ENCODE measurements at regions not wholly inside any gene's neighbourhood (a gene's known extent, or its start where the extent isn't known, plus 50 kb on each side); places are given as distances from the start of the nearest gene placed in this dataset.
"Not testable (repeated sequence)": the region's sequence is repeated elsewhere in the genome, so short reads cannot be mapped to it uniquely, and the experiment has no call there.

DNA sequence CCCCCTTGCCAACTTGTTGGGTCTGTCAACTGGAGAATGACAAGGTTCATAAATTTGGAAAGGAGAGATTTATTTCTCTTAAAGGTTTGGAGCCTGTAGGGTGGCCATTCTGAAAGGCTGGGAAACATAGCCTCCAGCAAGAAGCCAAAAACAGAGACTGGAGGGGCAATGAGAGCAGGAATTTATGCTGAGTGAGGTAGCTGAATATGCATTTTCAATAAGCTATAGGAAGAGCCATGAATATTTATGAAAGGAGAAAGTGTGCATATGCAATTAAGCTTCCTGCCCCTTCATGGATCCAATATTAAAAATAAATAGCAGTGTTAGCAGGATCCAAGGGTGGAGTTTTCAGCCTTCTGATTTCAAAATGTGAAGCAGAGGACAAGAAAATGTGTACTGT lies 306.1 kb upstream of the LRRC3B start:
- H3K4me3 ChIP-seq (ENCODE audit: low read depth in 1 of 2, low read length in 2 of 2), result no peak overlapping the region
- H3K27me3 ChIP-seq (ENCODE audit: control insufficient read depth in 1 of 2, insufficient read depth in 2 of 2, low read length in 2 of 2), result no peaks in the 10 kb centered on the region
- no peaks in the 10 kb centered on the region for H3K4me1 ChIP-seq (ENCODE audit: insufficient read depth, low read length)
- H3K9me3 ChIP-seq (ENCODE audit: low read length), result no peaks in the 10 kb centered on the region
- H3K27ac ChIP-seq (ENCODE audit: low read depth, low read length), result no peak overlapping the region
- H3K36me3 ChIP-seq (ENCODE audit: insufficient read depth, low read length), result no peaks in the 10 kb centered on the region
- no peak overlapping the region for H3K9ac ChIP-seq (ENCODE audit: low read length)

GRCh38 chr3:26323741-26324140 lies 298.8 kb upstream of the LRRC3B start:
- not testable (repeated sequence) for H3K4me3 ChIP-seq (ENCODE audit: low read depth in 1 of 2, low read length in 2 of 2); H3K36me3 ChIP-seq (ENCODE audit: insufficient read depth, low read length); H3K9ac ChIP-seq (ENCODE audit: low read length); H3K27ac ChIP-seq (ENCODE audit: low read depth, low read length); H3K27me3 ChIP-seq (ENCODE audit: control insufficient read depth in 1 of 2, insufficient read depth in 2 of 2, low read length in 2 of 2); H3K9me3 ChIP-seq (ENCODE audit: low read length); H3K4me1 ChIP-seq (ENCODE audit: insufficient read depth, low read length)

- no peak overlapping the region for H3K4me3 ChIP-seq (ENCODE audit: low read depth in 1 of 2, low read length in 2 of 2)
- no peaks in the 10 kb centered on the region for H3K4me1 ChIP-seq (ENCODE audit: insufficient read depth, low read length)
Measured at GRCh38 chr3:26340001-26340400, 282.6 kb upstream of the LRRC3B start.

DNA sequence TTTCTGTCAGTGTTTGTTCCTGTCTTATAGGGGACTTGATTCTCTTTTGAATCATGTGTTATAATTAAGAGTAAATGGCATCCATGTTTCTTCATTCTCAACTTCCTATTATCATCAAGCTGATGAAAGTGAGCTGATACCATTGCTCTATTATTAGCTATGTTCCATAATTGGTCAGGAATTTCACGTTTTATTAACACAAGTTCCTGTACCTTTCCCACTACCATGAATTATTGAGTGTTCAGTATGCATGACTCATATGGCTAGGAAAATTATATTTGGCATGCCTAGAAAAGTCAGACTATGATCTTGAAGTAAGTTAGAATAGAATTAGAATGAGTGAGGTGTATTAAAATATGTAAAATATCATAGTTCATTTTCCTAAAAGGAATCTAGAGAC lies 278.9 kb upstream of the LRRC3B start:
- Histone ChIP-seq H3K9ac (ENCODE audit: low read length) (no peak overlapping the region), H3K4me3 (ENCODE audit: low read depth in 1 of 2, low read length in 2 of 2) (no peak overlapping the region), H3K36me3 (ENCODE audit: insufficient read depth, low read length) (no peaks in the 10 kb centered on the region), H3K27me3 (ENCODE audit: control insufficient read depth in 1 of 2, insufficient read depth in 2 of 2, low read length in 2 of 2) (no peaks in the 10 kb centered on the region), H3K27ac (ENCODE audit: low read depth, low read length) (no peak overlapping the region), H3K4me1 (ENCODE audit: insufficient read depth, low read length) (no peaks in the 10 kb centered on the region), H3K9me3 (ENCODE audit: low read length) (no peaks in the 10 kb centered on the region)

More at GRCh38 chr3:26340001-26340400, 282.6 kb upstream of the LRRC3B start:
- Histone ChIP-seq H3K27ac (ENCODE audit: low read depth, low read length) (no peak overlapping the region), H3K27me3 (ENCODE audit: control insufficient read depth in 1 of 2, insufficient read depth in 2 of 2, low read length in 2 of 2) (no peaks in the 10 kb centered on the region), H3K36me3 (ENCODE audit: insufficient read depth, low read length) (no peaks in the 10 kb centered on the region), H3K9ac (ENCODE audit: low read length) (no peak overlapping the region), H3K9me3 (ENCODE audit: low read length) (no peaks in the 10 kb centered on the region)

DNA sequence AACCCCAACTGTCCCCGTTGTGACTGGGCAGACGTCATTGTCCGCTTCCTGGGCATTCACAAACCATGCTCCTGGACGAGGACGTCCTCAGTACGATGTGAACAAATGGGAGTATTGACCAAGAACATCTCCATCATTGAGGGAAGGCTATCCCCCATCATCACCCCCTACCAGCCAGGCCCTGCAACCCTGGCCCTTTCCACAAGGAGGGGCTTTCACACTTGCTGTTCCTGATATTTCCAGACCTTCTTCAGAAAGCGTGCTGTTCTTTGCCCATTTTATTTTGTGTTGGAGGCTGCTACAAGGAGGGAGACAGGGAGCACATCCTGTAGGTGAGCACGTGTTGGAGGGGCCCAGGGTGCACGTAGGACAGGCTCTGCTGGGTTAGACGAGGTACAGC lies 277.0 kb upstream of the LRRC3B start:
- no peak overlapping the region for H3K27ac ChIP-seq (ENCODE audit: low read depth, low read length)
- no peaks in the 10 kb centered on the region for H3K4me1 ChIP-seq (ENCODE audit: insufficient read depth, low read length)
- H3K9me3 ChIP-seq (ENCODE audit: low read length), result no peaks in the 10 kb centered on the region
- no peaks in the 10 kb centered on the region for H3K27me3 ChIP-seq (ENCODE audit: control insufficient read depth in 1 of 2, insufficient read depth in 2 of 2, low read length in 2 of 2)
- H3K36me3 ChIP-seq (ENCODE audit: insufficient read depth, low read length), result no peaks in the 10 kb centered on the region
- no peak overlapping the region for H3K9ac ChIP-seq (ENCODE audit: low read length)
- H3K4me3 ChIP-seq (ENCODE audit: low read depth in 1 of 2, low read length in 2 of 2), result no peak overlapping the region

DNA sequence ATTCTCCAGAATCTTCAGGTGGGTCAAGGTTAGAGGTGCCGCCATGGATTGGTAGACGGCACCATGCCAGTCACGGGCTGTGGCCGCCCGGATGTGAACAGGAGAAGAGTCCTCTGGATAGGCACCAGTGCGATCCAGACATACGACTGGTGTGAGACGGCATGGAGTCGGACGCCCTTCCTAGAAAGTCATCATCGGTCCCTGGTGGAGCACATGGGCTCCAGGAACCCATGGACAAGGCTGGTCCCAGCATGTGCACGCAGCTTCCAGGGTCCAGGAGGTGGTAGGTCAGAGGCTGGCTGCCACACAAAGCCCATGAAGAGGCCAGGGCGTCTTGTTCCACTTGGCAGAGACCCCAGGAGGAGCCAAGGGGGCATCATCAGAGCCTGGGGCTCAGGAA lies 276.1 kb upstream of the LRRC3B start:
- Histone ChIP-seq H3K4me1 (ENCODE audit: insufficient read depth, low read length) (no peaks in the 10 kb centered on the region), H3K9ac (ENCODE audit: low read length) (no peak overlapping the region), H3K36me3 (ENCODE audit: insufficient read depth, low read length) (no peaks in the 10 kb centered on the region), H3K27me3 (ENCODE audit: control insufficient read depth in 1 of 2, insufficient read depth in 2 of 2, low read length in 2 of 2) (no peaks in the 10 kb centered on the region), H3K4me3 (ENCODE audit: low read depth in 1 of 2, low read length in 2 of 2) (no peak overlapping the region), H3K27ac (ENCODE audit: low read depth, low read length) (no peak overlapping the region), H3K9me3 (ENCODE audit: low read length) (no peaks in the 10 kb centered on the region)

DNA sequence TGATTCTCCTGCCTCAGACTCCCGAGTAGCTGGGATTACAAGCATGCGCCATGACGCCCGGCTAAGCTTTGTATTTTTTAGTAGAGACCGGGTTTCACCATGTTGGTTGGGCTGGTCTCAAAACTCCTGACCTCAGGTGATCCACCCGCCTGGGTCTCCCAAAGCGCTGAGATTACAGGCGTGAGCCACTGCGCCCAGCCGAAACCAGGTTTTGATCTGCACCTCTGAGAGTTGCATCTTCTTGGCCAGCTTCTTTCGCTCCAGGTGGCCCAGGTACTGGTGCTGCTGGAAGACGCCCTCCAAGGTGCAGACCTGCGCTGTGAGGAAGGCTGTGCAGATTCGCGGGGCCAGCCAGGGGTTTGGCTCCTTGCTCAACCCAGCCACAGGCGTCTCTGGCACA lies 275.4 kb upstream of the LRRC3B start:
- Histone ChIP-seq H3K9me3 (ENCODE audit: low read length) (no peaks in the 10 kb centered on the region), H3K36me3 (ENCODE audit: insufficient read depth, low read length) (no peaks in the 10 kb centered on the region), H3K9ac (ENCODE audit: low read length) (no peak overlapping the region), H3K4me1 (ENCODE audit: insufficient read depth, low read length) (no peaks in the 10 kb centered on the region), H3K4me3 (ENCODE audit: low read depth in 1 of 2, low read length in 2 of 2) (no peak overlapping the region), H3K27me3 (ENCODE audit: control insufficient read depth in 1 of 2, insufficient read depth in 2 of 2, low read length in 2 of 2) (no peaks in the 10 kb centered on the region), H3K27ac (ENCODE audit: low read depth, low read length) (no peak overlapping the region)

- no peaks in the 10 kb centered on the region for H3K4me1 ChIP-seq (ENCODE audit: insufficient read depth, low read length)
- H3K9ac ChIP-seq (ENCODE audit: low read length), result no peak overlapping the region
- H3K27me3 ChIP-seq (ENCODE audit: control insufficient read depth in 1 of 2, insufficient read depth in 2 of 2, low read length in 2 of 2), result no peaks in the 10 kb centered on the region
- no peak overlapping the region for H3K27ac ChIP-seq (ENCODE audit: low read depth, low read length)
- no peaks in the 10 kb centered on the region for H3K36me3 ChIP-seq (ENCODE audit: insufficient read depth, low read length)
- H3K4me3 ChIP-seq (ENCODE audit: low read depth in 1 of 2, low read length in 2 of 2), result no peak overlapping the region
- H3K9me3 ChIP-seq (ENCODE audit: low read length), result no peaks in the 10 kb centered on the region
Measured at GRCh38 chr3:26350853-26351252, 271.7 kb upstream of the LRRC3B start.

DNA sequence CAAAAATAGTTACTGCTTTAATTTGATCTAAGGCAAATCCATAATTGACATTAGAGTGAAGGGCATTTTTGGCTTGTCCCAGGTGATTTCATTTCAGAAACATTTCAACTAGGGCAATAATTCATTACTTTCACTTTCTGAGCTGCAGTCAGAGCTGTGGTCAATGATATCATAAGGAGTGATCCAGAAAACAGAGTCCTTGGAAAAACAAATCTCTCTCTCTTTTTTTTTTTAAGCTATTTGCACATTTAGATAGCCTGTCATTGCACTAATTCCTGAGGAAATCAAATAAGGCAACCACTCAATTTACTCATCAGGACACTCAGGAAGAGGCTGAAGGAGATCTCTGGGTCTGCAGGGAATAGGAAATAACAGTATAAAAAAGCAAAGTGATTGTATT lies 269.5 kb upstream of the LRRC3B start:
- no peaks in the 10 kb centered on the region for H3K4me1 ChIP-seq (ENCODE audit: insufficient read depth, low read length)
- no peaks in the 10 kb centered on the region for H3K9me3 ChIP-seq (ENCODE audit: low read length)
- H3K9ac ChIP-seq (ENCODE audit: low read length), result no peak overlapping the region
- H3K4me3 ChIP-seq (ENCODE audit: low read depth in 1 of 2, low read length in 2 of 2), result no peak overlapping the region
- H3K27ac ChIP-seq (ENCODE audit: low read depth, low read length), result no peak overlapping the region
- H3K27me3 ChIP-seq (ENCODE audit: control insufficient read depth in 1 of 2, insufficient read depth in 2 of 2, low read length in 2 of 2), result no peaks in the 10 kb centered on the region
- no peaks in the 10 kb centered on the region for H3K36me3 ChIP-seq (ENCODE audit: insufficient read depth, low read length)

- no peak overlapping the region for H3K9ac ChIP-seq (ENCODE audit: low read length)
- no peak overlapping the region for H3K27ac ChIP-seq (ENCODE audit: low read depth, low read length)
- peaks cover 6% of the 10 kb centered on the region for H3K4me1 ChIP-seq (ENCODE audit: insufficient read depth, low read length)
- no peaks in the 10 kb centered on the region for H3K36me3 ChIP-seq (ENCODE audit: insufficient read depth, low read length)
- no peaks in the 10 kb centered on the region for H3K27me3 ChIP-seq (ENCODE audit: control insufficient read depth in 1 of 2, insufficient read depth in 2 of 2, low read length in 2 of 2)
- H3K9me3 ChIP-seq (ENCODE audit: low read length), result no peaks in the 10 kb centered on the region
- no peak overlapping the region for H3K4me3 ChIP-seq (ENCODE audit: low read depth in 1 of 2, low read length in 2 of 2)
Measured at GRCh38 chr3:26358405-26358804, 264.2 kb upstream of the LRRC3B start.

- H3K27ac ChIP-seq (ENCODE audit: low read depth, low read length), result no peak overlapping the region
- no peaks in the 10 kb centered on the region for H3K27me3 ChIP-seq (ENCODE audit: control insufficient read depth in 1 of 2, insufficient read depth in 2 of 2, low read length in 2 of 2)
- H3K36me3 ChIP-seq (ENCODE audit: insufficient read depth, low read length), result no peaks in the 10 kb centered on the region
- H3K9me3 ChIP-seq (ENCODE audit: low read length), result no peaks in the 10 kb centered on the region
- no peak overlapping the region for H3K9ac ChIP-seq (ENCODE audit: low read length)
- no peak overlapping the region for H3K4me3 ChIP-seq (ENCODE audit: low read depth in 1 of 2, low read length in 2 of 2)
- peaks cover 8% of the 10 kb centered on the region for H3K4me1 ChIP-seq (ENCODE audit: insufficient read depth, low read length)
Measured at GRCh38 chr3:26365706-26366105, 256.9 kb upstream of the LRRC3B start.

GRCh38 chr3:26368312-26368711 lies 254.3 kb upstream of the LRRC3B start:
- Histone ChIP-seq H3K27ac (ENCODE audit: low read depth, low read length) (no peak overlapping the region), H3K9me3 (ENCODE audit: low read length) (no peaks in the 10 kb centered on the region), H3K4me3 (ENCODE audit: low read depth in 1 of 2, low read length in 2 of 2) (peak overlapping the region in 1 of 2 donors; percentile 20), H3K4me1 (ENCODE audit: insufficient read depth, low read length) (peaks cover 8% of the 10 kb centered on the region), H3K27me3 (ENCODE audit: control insufficient read depth in 1 of 2, insufficient read depth in 2 of 2, low read length in 2 of 2) (no peaks in the 10 kb centered on the region), H3K9ac (ENCODE audit: low read length) (no peak overlapping the region), H3K36me3 (ENCODE audit: insufficient read depth, low read length) (no peaks in the 10 kb centered on the region)
